ENCODE measurements at regions not wholly inside any gene's neighbourhood (a gene's known extent, or its start where the extent isn't known, plus 50 kb on each side); places are given as distances from the start of the nearest gene placed in this dataset.

GRCh38 chr4:114265342-114265741, 285.9 kb upstream of the ARSJ start:
- TF ChIP-seq, protein P1, sequence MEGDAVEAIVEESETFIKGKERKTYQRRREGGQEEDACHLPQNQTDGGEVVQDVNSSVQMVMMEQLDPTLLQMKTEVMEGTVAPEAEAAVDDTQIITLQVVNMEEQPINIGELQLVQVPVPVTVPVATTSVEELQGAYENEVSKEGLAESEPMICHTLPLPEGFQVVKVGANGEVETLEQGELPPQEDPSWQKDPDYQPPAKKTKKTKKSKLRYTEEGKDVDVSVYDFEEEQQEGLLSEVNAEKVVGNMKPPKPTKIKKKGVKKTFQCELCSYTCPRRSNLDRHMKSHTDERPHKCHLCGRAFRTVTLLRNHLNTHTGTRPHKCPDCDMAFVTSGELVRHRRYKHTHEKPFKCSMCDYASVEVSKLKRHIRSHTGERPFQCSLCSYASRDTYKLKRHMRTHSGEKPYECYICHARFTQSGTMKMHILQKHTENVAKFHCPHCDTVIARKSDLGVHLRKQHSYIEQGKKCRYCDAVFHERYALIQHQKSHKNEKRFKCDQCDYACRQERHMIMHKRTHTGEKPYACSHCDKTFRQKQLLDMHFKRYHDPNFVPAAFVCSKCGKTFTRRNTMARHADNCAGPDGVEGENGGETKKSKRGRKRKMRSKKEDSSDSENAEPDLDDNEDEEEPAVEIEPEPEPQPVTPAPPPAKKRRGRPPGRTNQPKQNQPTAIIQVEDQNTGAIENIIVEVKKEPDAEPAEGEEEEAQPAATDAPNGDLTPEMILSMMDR (conservative IDR thresholded peaks at IDR 0.05) = no peak
- no peak for TF ChIP-seq EZH2 (IDR thresholded peaks at IDR 0.05; ENCODE audit: low read depth)

Data from PC-9 (cell line).